Dedifferentiated amniotic fluid mesenchymal stem cell (primary cell): ENCODE measurements at regions not wholly inside any gene's neighbourhood (a gene's known extent, or its start where the extent isn't known, plus 50 kb on each side); places are given as distances from the start of the nearest gene placed in this dataset.
"Not testable (repeated sequence)": the region's sequence is repeated elsewhere in the genome, so short reads cannot be mapped to it uniquely, and the experiment has no call there.

ENCODE experiments used
- DNase-seq: peaks from one replicate; pipeline ENCODE4 v3.0.0-alpha.2; 2016; ENCODE audit errors: extremely low spot score

DNA sequence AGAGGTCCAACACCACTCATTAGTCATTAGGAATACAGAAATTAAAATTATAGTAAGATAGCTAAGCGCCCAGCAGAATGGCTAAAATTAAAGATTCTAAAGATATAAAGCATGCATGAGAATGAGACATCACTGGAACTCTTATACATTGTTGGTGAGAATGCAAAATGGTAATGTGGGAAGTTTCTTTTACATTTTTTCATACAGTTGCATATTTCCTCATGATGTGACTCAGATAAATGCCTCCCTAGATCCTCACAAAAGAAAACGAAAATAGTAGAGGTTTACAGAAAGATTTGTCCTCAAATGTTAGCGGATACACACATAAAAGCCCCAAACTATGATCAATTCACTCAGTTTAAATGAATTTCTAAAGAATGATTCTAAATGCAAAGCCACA lies 633.7 kb upstream of the GJE1 start:
- peak; percentile 33 for DNase-seq

GRCh38 chr6:141492521-141493284 lies 640.0 kb upstream of the GJE1 start:
- DNase-seq: no peak

DNA sequence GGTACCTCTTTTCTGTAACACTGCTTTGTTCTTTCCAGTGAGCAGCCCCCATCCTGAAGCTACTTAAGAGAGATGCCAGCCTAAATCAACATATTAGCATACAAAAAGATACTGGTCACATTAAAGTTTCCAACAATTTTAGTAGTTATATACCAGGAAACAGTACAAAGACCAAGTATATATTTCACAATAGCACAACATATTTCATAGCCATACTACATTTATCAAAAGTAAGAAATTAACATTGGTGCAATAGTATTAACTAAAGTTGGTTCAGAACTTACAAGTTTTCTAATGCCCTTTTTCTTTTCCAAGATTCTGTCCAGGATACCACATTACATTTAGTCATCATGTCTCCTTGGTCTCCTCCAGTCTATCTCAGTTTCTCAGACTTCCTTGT lies 641.0 kb upstream of the GJE1 start:
- DNase-seq: no peak

DNA sequence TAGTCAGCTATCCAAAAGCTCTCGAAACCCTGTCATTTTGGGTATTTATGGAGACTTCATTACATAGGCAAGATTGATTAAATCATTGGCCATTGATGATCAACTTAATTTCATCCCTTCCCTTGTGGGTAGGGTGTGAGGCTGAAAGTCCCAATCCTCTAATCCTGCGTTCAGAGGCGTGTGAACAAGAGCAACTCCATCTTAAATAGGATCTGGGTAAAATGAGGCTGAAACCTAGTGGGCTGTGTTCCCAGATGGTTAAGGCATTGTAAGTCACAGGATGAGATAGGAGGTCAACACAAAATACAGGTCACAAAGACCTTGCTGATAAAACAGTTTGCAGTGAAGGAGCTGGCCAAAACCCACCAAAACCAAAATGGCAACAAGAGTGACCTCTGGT lies 641.7 kb upstream of the GJE1 start:
- no peak for DNase-seq

- no peak for DNase-seq
These were observed 644.2 kb upstream of the GJE1 start for GRCh38 chr6:141488488-141488887.

GRCh38 chr6:141486942-141487341 lies 645.8 kb upstream of the GJE1 start:
- no peak for DNase-seq

DNA sequence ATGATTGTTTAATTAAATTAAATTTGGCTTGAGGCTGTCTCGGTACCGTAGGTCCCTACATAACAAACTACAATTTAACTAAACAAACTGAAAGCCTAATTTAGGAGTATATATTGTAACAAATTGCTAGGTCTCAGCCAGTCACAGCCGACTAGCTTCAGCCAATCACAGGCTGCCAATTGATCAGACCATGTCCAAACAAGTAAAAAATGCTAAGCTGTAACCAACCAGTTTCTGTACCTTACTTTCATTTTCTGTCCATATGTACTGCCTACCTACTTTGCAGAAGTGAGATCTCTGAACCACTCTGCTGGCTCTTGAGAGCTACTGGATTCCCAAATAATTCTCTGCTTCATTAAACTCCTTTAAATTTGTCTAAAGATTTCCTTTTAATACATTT lies 648.0 kb upstream of the GJE1 start:
- DNase-seq: no peak

DNA sequence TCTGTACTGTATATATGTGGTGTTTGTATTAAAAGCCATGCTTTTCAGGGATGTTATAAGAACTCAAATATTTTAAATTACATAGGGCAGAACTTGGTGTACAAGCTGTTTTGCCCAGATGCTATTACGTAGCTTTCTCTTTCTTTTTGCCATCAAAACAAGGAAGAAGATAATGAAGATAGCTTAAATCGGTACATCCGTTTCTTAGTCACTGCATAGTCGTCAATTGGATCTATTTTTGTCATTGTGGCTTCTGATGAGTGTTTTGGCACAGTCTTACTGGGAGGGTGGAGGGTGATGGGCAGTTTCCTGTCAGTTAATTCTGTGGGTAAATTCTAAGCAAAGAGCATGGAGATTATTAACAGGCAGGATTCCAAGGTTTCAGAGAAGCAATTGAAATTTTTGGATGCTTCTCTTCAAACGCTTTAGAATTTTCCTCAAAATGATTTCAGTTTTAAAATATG lies 649.1 kb upstream of the GJE1 start:
- peak; percentile 81 for DNase-seq

DNA sequence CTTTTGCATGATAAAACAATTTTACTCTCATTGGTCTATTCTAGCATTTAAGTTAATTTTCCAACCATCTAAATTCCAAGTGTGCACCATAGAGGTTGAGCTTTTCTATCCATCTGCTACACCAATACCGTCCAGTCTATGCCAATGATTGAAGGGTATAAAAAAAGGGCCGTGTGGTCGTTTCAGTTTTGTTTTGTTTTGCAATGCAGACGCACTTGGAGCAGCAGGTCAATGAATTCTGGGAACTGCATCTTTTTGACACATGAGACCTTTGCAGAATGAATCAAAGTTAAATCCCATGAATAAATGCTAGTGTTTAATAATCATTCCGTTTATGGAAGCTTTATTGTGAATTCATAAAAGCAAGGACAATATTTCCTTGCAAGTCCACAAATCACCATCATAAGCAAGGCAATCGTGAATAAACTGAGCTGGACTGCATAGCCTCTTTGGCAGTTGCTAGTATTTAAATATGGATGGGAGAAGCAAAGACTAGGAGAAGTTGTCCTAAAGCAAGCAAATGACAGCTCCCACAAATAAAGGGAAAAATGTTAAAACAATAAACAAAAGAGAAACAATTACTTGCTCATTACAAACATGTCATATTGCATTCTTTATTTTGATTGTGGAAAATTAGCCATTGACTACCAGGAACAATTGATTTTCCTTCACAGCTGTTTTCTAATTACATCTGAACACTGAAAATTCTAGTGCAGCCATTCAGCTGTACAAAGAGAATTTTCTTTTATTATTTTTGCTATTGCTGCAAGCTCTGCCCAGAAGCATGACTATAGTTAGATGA lies 649.7 kb upstream of the GJE1 start:
- DNase-seq: no peak

DNA sequence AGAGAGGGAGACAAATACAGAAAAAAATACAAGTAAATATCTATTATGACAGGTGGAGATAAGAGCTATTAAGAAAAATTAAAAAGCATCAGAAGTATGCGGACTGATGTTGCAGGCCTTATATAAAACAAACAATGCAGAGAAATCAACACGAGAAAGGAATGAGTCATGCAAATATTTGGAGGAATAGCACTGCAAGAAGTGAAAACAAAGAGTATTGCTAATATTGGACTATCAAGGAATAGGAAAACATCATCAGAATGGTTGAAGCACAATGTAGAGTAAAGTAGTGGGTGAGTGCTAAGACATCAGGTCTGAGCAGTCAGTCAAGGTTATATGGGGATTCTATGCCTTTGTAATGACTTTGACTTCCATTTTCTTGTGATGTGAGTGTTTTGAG lies 657.5 kb upstream of the GJE1 start:
- no peak for DNase-seq

DNA sequence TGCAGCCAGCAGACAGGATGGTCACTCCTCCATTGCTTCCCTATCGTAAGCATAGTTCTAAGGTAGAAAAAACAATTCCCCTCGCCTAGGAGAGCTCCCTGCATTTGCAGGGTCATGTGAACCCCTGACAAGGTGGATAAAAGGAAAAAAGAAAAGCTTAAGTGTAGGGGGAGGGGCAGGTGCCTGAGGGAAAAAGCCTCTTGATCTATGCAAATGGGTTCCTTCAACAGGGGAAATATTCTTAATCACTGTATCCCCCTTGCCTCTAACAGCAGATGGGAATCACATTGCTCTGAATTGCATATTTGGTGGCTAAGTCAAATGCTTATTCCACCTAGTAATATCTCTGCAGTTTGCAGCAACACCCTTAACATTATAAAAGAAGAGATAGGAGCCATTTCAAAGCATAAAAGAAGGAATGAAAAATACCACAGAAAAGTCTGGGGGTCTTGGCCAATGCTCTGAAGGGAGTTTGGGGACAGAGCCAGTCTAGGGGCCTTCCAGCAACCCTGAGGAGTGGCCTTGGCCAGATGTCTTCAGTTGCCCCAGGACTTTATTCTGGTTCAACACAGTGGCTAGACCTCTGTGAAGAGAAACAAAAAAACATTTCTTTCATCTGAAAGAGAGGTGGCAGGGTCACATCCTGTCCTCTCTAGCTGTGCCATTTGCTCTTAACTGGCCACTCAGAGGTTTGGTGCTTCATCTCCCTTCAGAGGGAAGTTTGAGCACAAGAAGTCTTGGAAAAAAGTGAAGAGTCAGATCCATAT lies 660.4 kb upstream of the GJE1 start:
- no peak for DNase-seq

GRCh38 chr6:141470810-141471209 lies 661.9 kb upstream of the GJE1 start:
- no peak for DNase-seq

GRCh38 chr6:141467881-141468280 lies 664.8 kb upstream of the GJE1 start:
- no peak for DNase-seq

GRCh38 chr6:141467041-141467440 lies 665.7 kb upstream of the GJE1 start:
- no peak for DNase-seq

- DNase-seq: no peak
These were observed 667.8 kb upstream of the GJE1 start for GRCh38 chr6:141464896-141465295.

DNA sequence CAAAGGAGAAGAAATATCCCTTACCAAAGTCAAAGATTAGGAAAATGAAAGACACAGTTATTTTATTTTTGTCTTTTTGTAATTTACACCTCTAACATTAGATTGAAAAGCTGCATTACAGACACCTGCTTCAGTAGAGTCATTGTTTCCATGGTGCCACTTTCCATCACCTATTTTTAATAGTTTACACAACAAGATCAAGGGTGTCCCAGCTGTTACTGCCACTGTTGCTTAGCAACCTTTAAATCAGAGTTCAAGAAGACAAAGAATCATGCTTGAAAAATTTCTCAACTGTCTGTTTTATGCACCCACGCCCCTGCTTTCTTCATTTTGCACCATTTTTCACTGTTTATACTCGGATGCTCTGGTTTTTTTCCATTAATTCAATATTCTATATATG lies 668.2 kb upstream of the GJE1 start:
- peak; percentile 48 for DNase-seq

DNA sequence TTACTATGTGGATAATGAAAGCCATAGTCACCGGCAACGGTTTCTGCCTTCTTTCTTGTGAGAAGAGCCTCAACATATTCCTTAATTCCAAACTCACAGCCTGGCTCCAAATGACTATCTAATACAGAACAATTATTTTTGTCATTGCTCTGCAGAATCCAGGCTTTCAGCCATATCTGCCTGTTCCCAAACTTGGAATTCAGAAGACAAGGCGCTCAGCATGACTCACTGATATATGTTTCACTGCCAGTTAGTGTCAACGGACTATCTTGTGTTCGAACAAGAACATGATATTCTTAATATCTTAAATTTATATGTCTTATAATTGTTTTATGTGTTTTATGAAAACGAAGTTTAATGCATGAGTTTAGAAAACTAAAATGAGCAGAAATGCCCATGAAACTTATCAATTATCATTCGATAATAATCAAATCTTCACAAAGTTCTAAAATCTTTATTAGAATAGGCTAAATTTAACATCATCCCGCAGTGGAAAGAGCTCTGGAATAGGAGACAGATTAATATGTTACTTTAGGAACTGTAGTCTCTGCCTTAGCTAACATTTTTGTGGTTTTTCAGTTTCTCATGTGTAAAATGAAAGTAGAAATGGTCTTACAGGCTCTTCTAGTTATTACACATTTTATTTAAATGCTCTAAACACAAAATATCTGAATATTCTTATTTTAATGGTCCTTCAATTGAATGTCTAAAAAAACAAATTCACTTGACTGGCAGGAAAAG lies 669.3 kb upstream of the GJE1 start:
- peak; percentile 34 for DNase-seq

GRCh38 chr6:141460743-141461484 lies 671.8 kb upstream of the GJE1 start:
- no peak for DNase-seq

DNA sequence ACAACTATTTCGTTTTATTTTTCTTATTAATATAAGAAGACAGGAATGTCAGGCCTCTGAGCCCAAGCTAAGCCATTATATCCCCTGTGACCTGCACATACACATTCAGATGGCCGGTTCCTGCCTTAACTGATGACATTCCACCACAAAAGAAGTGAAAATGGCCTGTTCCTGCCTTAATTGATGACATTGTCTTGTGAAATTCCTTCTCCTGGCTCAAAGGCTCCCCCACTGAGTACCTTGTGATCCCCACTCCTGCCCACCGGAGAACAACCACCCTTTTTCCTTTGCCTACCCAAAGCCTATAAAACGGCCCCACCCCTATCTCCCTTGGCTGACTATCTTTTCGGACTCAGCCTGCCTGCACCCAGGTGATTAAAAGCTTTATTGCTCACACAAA lies 672.5 kb upstream of the GJE1 start:
- not testable (repeated sequence) for DNase-seq

DNA sequence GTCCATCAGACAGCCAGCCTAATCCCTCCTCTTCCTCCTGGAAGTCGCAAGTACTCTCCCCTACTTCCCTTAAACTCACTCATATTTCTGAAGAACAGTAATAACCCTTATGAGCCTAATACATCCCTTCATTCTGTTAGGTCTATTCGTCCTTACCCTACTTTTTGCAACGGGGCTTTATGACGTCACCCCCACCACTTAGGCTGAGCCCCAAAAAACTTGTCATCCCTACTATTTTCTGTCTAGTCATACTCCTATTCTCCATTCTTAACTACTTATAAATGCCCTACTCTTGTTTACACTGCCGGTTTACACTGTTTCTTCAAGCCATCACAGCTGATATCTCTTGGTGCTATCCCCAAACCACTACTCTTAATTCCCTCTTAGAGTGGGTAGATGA lies 674.7 kb upstream of the GJE1 start:
- DNase-seq: not testable (repeated sequence)

DNA sequence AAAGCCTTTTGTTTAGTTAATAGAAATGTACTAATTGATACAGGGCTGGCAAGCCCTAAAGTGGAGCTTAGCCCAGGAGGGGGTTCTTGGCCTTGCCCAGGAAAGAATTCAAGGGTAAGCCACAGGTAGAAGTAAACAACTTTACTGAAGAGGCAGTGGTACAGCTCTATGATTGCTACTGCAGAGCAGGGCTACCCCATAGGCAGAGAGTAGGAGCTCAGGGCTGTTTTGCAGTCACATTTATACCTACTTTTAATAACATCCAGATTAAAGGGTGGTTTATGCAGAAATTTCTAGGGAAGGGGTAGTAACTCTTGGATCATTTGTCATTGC lies 680.4 kb upstream of the GJE1 start:
- no peak for DNase-seq
